Suppressor macrophage (primary cell): ENCODE measurements at regions not wholly inside any gene's neighbourhood (a gene's known extent, or its start where the extent isn't known, plus 50 kb on each side); places are given as distances from the start of the nearest gene placed in this dataset.
"Not testable (repeated sequence)": the region's sequence is repeated elsewhere in the genome, so short reads cannot be mapped to it uniquely, and the experiment has no call there.

ENCODE experiments used
- DNase-seq, 4 experiments: peaks; one replicate each; pipeline ENCODE4 v3.0.0-alpha.2; 2020 to 2022

DNA sequence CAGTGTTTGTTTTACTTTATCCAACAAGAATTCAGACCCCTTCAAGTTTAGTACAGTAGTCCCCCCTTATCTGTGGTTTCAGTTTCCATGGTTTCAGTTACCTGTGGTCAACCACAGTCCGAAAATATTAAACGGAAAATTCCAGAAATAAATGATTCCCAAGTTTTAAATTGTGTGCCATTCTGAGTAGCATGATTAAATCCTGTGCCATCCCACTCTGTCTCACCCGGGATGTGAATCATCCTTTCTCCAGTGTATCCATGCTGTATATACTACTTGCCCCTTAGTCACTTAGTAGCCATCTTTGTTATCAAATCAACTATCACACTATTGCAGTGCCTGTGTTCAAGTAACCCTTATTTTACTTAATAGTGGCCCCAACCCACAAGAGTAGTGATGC is 153.8 kb upstream of the RASA1 start:
- DNase-seq: peak in 1 of 4 experiments; percentile 13

DNA sequence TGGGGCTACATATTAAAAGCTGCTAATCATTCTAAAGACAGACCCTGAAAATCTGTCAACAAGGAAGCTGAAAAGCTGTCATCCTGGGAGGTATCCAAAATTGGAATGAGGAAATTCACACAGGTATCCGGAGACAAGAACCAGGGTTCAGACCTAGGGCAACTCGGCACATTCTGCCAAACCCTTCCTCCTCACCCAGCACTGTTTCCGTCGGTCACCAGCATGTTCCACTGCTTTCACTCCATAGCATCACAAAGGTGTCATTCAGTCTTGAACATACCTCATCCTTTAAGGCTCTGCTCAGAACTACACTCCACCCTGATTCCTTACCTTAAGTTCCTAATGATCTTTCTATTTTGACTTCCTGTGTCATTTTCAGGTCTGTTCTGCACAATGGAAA is 153.1 kb upstream of the RASA1 start:
- DNase-seq: no peak

DNA sequence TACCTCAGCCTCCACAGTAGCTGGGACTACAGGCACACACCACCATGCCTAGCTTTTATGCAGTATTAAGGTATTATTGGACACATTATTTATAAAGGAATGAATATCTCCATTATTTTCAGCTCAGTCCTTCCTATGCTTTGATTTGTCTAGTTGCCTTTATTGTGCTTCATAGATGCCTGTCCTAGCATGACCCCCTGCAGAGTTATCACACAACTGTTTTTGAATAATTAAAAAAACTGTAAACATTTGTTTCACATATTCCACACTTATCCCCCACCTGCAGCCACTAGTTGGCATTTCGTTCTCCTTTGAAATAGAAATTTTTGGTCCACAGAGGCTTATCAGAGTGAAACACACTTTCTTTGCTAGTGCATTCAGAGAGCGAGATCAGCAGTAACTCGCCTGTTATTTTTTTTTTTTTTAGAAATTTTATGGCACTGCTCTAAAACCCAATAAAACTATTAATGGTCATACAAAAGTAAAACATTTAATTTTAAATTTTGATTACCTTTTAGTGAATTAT is 151.8 kb upstream of the RASA1 start:
- no peak for DNase-seq

DNA sequence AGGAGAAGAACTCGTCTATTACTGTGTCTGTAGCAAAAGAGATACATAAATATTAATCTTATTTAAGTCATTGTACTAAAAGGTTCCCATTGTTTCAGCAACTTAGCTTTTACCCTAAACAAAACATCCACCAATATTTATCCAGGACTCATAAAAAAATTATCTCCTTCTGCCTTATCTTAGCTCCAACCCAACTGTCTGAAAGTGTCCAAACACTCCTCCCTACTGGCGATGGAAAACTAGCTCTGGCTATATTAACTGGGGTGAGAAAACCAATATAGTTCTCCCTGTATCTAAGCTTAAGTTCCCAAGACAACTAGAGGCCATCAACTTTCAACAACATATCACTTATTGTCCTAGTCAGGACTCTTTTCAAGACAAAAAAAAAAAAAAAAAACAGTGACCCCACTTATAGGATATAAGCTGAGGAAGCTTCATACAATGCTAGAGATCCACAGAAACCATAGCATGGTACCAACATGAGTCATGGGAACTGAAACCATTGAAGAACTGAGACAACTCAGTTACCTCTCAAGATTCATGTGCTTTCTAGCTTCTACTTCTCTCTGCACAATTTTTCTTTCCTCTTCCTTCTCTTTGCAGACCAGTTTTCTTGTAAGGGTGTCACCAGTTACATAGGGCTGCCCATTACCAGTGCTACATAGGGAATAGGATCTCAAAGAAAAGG is 150.7 kb upstream of the RASA1 start:
- DNase-seq: peak in 3 of 4 experiments; percentile 17 to 48 (median 42)

DNA sequence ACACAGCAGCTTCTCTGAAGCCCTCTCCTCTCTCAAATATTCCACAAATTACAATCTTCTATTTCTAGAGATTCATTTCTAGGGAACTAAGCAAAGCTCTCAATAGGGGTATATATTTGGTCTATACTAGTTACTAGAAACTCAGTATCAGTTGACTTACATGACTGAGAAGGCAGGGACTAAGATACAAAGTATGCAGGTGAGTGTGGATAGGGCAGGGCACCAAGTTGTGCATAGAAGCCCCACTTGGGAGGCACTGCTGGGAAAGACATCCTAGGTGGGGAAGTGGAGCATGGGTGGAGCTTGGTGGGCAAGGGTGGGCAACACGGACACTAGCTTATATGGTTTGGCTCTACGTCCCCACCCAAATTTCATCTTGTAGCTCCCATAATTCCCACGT is 148.1 kb upstream of the RASA1 start:
- DNase-seq: no peak

DNA sequence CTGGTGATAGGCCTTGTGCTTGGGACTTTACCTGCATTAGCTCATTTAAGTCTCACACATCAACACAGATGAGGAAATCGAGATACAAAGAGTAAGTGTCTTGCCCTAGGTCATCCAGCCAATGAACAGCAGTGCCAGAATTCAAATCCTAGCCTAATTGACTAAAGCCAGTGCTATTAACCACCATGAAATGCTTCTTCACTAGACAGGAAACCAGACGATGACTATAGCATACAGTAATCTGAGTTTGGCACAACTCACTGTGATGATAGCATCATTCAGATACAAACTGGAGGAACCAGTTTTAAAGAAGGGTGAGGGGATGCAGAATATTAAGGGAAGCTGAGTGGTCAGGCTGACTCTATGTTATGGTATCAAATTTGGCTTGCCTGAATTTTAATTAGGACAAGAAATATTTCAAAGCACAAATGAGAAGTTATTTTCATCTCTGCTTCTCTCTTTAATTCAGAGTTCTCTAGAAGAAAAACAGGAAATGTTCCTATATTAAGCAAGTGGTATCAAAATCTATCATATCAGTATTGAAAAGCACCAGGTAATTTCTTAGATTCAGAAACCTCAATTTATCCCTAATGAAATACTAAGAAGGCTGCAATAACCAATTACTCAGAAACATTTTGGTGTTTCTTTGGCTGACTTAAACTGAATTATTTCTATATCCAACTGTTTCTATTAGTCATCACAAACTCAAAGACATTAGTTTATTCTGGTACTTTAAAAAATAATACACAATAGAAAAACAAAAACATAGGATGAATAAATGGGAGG is 147.0 kb upstream of the RASA1 start:
- peak in 3 of 4 experiments; percentile 34 to 63 (median 53) for DNase-seq

DNA sequence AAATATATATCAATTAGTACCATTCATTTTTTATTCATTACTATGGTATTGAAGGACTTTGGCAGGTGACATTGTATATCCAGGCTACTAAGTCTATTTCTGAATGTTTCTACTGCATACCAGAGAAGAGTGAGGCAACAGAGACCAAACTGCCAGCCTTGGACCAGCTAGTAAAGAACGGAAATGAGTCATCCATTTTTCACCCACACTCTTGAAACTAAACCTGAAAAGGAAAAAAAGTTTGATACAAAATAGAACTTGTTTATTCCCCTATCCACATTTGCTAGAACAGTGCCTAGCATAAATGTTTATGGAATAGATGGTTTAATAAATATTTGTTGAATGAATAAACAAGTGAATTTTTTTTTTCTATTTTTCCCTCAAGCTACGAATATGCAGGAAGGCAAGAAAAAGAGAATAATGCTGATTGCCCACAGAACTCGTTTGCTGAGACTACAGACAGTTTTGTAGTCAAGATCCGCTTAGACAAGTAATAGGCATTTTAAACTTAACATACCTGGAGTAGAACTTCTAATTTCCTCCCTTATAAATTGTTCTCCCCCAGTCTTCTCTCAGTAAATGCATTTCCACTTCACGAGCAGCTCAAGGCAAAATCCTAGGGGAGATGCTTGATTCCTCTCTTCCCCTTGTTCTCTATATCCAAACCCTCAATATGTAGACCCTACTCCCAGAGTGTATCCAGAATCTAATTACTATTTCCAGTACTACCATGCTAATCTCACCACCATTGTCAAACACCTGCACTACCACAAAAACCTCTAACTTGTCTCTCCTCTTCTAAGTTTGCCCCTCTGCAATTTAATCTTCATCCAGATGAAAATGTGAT is 146.2 kb upstream of the RASA1 start:
- DNase-seq: peak; percentile 63 to 86 (median 78)

DNA sequence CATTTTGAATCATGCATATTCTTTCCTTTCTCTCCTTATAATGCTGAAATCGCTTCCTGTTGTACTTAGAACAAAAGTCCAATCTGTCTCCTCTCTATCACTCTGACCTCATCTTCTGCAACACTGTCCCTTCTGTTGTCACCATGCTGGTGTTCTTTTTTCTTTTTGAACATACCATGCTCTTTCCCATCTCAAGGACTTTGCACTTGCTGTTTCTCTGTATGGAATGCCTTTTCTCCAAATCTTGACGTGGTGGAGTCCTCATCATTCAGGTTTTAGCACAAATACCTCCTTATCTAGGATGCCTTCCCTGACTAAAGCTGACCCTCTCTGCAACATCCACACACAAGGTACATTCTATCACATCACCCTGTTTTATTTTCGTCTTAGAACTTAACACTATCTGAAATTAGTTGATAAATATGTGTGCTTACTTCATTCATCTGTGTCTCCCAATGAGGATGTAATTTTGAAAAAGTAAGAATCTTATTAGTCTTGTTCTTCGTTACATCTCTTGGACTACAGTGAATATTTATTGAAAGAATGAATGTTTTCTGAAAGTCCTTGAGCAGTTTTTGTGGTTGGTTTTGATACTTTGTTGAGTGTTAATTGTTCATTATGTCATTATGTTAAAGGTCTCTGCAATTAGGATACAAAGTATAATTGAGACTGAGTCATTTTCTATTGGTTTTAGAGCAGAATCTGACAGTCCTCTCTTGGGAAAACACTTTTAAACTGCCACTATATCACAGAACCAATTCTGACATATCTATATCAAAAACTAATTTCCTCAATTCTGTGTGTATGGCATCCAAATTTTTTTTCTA is 145.3 kb upstream of the RASA1 start:
- peak in 2 of 4 experiments; percentile 28 to 45 for DNase-seq

DNA sequence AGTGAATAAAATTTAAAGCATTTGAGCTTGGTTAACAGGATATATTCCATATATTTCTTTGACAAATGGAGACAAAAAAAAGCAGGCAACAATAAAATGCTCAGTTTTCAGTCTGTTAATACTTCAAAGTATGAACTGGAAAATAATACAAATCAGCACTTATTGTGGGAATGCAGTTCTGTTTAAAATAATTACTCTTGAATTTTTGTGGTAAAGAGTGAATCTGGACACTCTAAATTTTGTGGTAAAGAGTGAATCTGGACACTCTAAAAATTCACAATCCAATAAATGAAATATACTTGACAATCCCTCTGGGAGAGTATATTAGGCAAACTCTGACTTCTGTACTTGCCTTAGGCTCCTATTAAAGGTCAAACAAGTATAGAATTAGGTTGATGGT is 141.9 kb upstream of the RASA1 start:
- no peak for DNase-seq

DNA sequence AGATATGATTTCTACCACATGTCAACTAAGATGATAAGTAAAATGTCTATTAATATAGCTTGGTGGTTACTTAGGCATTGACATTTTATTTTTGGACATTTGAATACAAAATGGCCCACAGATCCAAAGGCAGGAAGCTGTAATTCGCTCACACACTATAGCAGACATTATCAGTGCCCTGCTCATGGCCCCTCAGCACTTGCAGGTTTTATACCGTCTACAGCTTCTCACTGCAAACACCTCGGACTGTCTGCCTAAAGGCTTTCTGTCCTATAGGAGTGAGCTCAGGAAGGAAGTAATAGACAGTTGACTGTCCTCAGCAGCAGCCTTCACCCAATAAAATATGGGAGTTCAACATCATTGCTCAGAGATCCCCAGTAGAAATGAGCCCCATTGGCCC is 140.8 kb upstream of the RASA1 start:
- no peak for DNase-seq

DNA sequence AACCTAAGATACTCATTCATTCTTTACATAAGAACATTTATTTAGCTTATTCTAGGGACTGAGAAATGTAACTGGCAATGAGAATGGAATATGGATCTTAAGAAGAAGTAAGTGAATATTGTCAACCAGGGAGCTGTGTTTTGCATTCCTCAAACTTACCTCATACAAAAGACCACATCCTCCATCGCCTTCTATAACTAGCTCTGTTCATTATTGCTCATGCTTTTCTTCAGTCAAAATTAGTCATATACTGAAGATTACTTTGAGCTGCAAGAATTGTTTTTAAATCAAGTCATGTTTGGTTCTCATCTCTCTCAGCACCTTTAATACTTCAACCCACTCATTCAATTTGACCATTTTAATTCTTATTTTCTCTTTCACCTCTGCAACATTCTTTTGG is 140.3 kb upstream of the RASA1 start:
- DNase-seq: no peak

DNA sequence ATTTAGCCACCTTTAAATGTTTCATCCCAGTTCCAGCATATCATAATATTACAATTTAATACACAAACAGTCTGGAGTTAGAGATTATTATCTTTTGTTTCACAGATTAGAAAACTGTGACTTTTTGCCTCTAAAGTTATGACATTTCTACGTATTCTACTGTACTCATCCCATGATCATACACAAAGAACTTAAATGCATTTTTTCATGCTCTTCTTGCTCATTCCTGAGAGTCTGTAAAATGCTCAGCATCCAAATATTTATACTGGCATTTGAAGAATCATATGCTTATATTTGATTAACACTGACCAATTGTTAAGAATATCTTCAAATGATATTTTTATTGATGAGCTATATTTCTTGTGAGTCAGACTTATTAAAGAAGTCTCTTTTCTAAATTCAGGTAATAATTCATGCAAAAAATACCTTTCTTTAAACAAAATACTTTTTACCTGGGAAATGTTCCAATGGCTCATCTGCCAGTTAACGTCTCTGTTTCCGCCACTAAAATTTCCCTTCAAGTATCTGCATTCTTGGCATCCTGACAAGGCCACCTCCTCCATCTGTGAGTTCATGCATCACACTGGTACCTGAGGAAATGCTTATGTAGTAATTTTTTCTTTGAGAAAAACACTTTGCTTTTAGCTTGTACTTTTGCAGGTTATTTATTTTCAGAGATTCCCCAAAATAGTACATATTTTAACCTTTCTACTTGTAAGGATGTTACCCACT is 139.6 kb upstream of the RASA1 start:
- DNase-seq: no peak

DNA sequence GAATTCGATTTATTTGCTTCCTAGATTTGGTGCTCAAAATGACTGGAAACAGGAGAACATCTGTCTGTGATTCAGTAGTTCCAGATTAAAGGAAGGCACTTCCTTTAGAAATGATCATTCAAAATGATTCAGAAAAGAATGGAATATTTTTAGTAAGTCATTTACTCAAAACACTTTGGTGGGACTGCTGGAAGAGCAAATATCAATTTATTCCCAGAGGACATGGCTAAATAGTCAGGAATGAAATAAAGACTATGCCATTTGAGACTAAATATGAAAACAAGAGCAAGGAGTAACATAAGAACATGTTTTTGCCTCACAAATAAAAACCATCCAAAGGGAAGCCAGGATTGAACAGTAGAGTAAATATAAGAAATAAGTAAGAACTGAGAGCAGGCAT is 138.6 kb upstream of the RASA1 start:
- DNase-seq: no peak

DNA sequence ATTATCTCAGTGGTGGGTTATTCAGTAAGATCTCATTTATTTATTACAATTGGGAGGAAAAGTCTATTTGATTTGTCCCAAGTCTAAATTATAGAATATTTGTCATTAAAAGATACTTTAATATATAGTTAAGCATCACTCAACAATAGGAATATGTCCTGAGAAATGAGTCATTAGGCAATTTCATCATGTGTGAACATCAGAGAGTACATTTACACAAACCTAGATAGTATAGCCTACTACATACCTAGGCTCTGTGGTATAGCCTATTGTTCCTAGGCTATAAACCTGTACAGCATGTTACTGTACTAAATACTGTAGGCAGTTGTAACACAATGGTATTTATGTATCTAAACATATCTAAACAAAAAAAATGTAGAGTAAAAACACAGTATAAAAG is 135.0 kb upstream of the RASA1 start:
- DNase-seq: no peak

DNA sequence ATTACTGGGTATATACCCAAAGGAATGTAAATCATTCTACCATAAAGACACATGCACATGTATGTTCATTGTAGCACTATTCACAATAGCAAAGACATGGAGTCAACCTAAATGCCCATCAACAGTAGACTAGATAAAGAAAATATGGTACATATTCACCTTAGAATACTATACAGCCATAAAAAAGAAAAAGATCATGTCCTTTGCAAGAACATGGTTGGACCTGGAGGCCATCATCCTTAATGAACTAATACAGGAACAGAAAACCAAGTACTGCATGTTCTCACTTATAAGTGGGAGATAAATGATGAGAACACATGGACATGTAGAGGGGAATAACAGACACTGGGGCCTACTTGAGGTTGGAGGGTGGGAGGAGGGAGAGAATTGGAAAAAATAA is 133.2 kb upstream of the RASA1 start:
- not testable (repeated sequence) for DNase-seq

DNA sequence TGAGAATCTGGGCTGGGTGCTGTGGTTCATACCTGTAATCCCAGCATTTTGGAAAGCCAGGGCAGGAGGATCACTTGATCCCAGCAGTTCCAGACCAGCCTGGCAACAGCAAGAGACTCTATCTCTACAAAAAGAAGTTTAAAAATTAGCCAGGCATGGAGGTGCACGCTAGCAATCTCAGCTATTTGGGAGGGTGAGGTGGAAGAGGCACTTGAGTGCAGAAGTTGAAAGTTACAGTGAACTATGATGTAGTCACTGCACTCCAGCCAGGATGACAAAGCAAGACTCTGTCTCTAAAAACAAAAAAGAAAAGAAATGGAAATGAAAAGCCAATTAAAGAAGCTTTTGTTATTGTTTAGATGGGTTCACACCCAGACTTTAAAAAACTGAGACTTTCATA is 131.6 kb upstream of the RASA1 start:
- DNase-seq: peak in 3 of 4 experiments; percentile 21 to 43 (median 24)

DNA sequence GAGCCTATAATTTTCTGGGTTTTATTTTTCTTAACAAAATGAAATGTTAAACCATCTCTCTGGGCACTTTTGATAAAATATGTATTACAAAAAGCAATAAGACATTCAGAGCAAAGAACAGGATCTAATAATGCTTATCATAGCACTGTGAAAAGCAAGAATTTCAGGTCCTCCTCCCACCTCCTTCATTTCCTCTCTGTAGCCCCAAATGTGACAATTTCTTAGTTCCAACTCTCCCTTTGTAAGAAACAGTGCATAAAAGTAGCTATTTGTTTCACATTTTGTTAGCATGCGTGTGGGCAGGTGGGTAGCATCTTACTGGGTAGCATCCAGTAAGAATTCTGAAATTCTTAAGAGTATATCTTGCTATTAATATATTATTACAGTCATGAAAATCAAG is 130.9 kb upstream of the RASA1 start:
- peak in 1 of 4 experiments; percentile 16 for DNase-seq

DNA sequence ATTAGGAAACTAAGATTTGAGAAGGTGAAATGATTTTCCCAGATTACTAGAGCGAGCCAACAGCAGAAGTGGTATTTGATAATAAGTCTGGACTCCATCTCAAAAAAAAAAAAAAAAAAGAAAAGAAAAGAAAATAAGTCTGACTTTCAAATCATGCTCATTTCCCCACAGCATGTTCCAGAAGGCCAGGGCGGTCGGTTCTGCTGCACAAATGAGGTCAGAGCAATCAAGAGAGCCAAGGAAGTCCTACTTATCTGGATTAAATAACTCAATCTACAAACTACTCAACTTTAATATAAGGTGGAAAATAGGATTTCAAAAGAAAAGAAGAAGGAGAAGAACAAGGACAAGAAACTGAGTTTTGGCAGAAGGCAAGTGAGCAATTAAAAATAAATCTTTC is 130.4 kb upstream of the RASA1 start:
- no peak for DNase-seq

DNA sequence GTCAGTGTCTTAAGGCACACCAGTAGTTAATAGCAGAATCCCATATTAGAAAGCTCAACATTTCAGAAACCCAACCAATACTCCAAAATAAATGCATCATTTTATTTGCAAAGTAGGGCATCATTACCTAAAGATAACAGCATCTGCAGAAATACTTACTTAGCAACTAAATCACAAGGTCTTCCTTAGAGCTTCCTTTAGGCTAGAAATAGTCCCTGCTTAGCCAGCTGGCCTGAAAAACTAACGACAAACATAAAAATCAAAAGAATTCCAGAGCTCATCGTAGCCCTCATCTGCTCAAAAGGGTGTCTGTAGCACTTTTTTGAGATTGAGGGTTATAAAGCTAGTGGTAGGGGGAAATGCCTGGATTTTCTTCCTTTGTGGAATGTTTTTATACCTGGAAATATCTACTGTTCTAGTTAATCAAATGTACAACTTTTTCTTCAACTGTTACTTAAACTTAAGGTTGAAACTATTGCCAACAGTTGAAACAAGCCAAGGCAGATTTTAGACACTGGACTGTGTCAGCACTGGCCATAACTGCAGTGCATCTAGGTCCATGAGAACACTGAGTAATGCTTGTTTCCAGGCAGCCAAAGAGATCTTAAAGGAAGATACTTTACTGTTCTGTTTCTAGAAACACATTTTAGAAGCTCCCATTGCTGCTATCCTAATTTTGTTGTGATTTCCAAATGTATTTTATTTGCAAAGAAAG is 129.4 kb upstream of the RASA1 start:
- DNase-seq: no peak

DNA sequence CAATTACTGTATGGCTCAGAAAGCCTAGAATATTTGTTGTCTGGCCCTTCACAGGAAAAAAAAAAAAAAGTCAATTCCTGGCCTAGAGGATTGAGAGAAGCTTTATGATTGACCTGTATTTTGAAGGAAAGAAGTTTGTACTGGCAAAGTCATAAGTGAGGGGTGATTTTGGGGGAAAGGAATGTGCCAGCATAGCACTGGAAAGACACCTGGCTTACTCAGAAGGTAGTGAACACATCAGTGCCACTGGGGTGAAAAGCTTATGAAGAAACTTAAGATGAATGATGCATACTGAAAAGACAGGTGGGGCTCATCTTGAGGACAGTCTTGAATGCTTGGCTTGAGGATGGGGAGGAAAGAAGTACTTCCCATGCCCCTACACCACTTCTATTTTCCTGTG is 127.9 kb upstream of the RASA1 start:
- no peak for DNase-seq

DNA sequence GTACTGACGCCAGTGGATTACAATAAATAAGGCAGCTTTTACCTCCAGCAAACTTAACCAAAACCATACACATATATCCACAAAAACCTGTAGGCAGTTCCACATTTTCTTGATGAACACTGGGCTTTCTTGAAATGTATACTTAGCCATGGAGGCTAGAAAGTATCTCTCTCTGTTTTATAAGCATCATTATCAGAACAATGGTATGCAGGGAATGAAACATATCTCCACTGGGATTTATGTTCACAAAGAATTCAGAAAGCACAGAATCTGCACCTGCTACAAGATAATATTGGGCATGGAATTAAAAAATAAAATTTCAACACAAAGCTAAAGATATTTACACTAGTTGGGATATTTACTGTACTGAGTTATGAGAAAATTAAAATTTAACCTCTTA is 126.1 kb upstream of the RASA1 start:
- DNase-seq: no peak
